Stimulated activated CD4-positive, alpha-beta T cell treated with anti-CD3 and anti-CD28 coated beads, Interleukin-1b, Interleukin-23, amount 100 ng/mL, for 1 hour (primary cell): ENCODE measurements at regions not wholly inside any gene's neighbourhood (a gene's known extent, or its start where the extent isn't known, plus 50 kb on each side); places are given as distances from the start of the nearest gene placed in this dataset.
"Not testable (repeated sequence)": the region's sequence is repeated elsewhere in the genome, so short reads cannot be mapped to it uniquely, and the experiment has no call there.

ENCODE experiments used
- DNase-seq, 2 donors: peaks; one replicate each; pipeline ENCODE4 v3.0.0-alpha.2; 2020; ENCODE audit warnings: low read depth in 2 of 2

GRCh38 chr12:47610686-47611252 is 95.1 kb downstream of the RPAP3 start:
- no peak for DNase-seq

GRCh38 chr12:47609806-47610205 is 96.0 kb downstream of the RPAP3 start:
- DNase-seq, result no peak

- not testable (repeated sequence) for DNase-seq
These were observed 97.2 kb downstream of the RPAP3 start for GRCh38 chr12:47608671-47609070.

GRCh38 chr12:47604221-47604873 is 101.5 kb downstream of the RPAP3 start:
- DNase-seq, result no peak

GRCh38 chr12:47602949-47603558 is 102.8 kb downstream of the RPAP3 start:
- no peak for DNase-seq

GRCh38 chr12:47602325-47602724 is 103.5 kb downstream of the RPAP3 start:
- DNase-seq, result no peak

GRCh38 chr12:47601071-47601470 is 104.8 kb downstream of the RPAP3 start:
- DNase-seq, result no peak

GRCh38 chr12:47591795-47592194 is 114.0 kb downstream of the RPAP3 start:
- no peak for DNase-seq

- DNase-seq, result no peak
These were observed 114.5 kb downstream of the RPAP3 start for GRCh38 chr12:47591361-47591791.

- no peak for DNase-seq
These were observed 115.0 kb downstream of the RPAP3 start for GRCh38 chr12:47590771-47591360.

GRCh38 chr12:47586952-47587669 is 118.7 kb downstream of the RPAP3 start:
- no peak for DNase-seq

GRCh38 chr12:47585507-47585906 is 120.3 kb downstream of the RPAP3 start:
- DNase-seq, result no peak

- DNase-seq, result no peak
These were observed 127.0 kb downstream of the RPAP3 start for GRCh38 chr12:47578836-47579235.

GRCh38 chr12:47577206-47577989 is 128.4 kb downstream of the RPAP3 start:
- DNase-seq, result no peak

GRCh38 chr12:47576289-47576945 is 129.4 kb downstream of the RPAP3 start:
- DNase-seq, result no peak

GRCh38 chr12:47574252-47575021 is 131.4 kb downstream of the RPAP3 start:
- no peak for DNase-seq

- DNase-seq, result no peak
These were observed 132.6 kb downstream of the RPAP3 start for GRCh38 chr12:47573146-47573659.

GRCh38 chr12:47570151-47570550 is 135.7 kb downstream of the RPAP3 start:
- no peak for DNase-seq

- no peak for DNase-seq
These were observed 143.6 kb downstream of the RPAP3 start for GRCh38 chr12:47562201-47562600.

- no peak for DNase-seq
These were observed 144.1 kb downstream of the RPAP3 start for GRCh38 chr12:47561746-47562145.
